ENCODE measurements at regions not wholly inside any gene's neighbourhood (a gene's known extent, or its start where the extent isn't known, plus 50 kb on each side); places are given as distances from the start of the nearest gene placed in this dataset.

GRCh38 chr1:239899747-239900146 lies 191.9 kb upstream of the FMN2 start:
- TF ChIP-seq CTCF (IDR thresholded peaks at IDR 0.05; ENCODE audit: insufficient read depth, low read length) (no peak), REST (IDR thresholded peaks at IDR 0.05; ENCODE audit: insufficient replicate concordance, low read depth) (no peak), GABPA (IDR thresholded peaks at IDR 0.05; ENCODE audit: low read depth) (no peak), POLR2AphosphoS5 (IDR thresholded peaks at IDR 0.05; ENCODE audit: low read depth) (no peak)
